HepG2 (cell line): ENCODE measurements at regions not wholly inside any gene's neighbourhood (a gene's known extent, or its start where the extent isn't known, plus 50 kb on each side); places are given as distances from the start of the nearest gene placed in this dataset.

Experiments
- FOSL1 ChIP-seq: sonication (generic); formaldehyde crosslinking; IDR thresholded peaks from 2 replicates; pipeline ENCODE4 v1.9.0; 2021; ENCODE audit warnings: missing genetic modification reagents, borderline replicate concordance
- LBX2 ChIP-seq: sonication (generic); formaldehyde crosslinking; IDR thresholded peaks from 2 replicates; pipeline ENCODE4 v1.5.0; 2020; ENCODE audit warnings: missing genetic modification reagents, mild to moderate bottlenecking, borderline replicate concordance
- MEF2D ChIP-seq: sonication (generic); formaldehyde crosslinking; IDR thresholded peaks from 2 replicates; pipeline ENCODE4 v1.5.1; 2020; ENCODE audit warnings: mild to moderate bottlenecking, missing genetic modification reagents
- SALL2 ChIP-seq: sonication (generic); formaldehyde crosslinking; IDR thresholded peaks from 2 replicates; pipeline ENCODE4 v1.8.1; 2023; ENCODE audit warnings: mild to moderate bottlenecking, missing genetic modification reagents, inconsistent platforms
- TARDBP ChIP-seq: sonication (generic); formaldehyde crosslinking; IDR thresholded peaks from 2 replicates; pipeline ENCODE4 v1.8.0; 2022; ENCODE audit warnings: mild to moderate bottlenecking, missing genetic modification reagents
- U2AF1 ChIP-seq: fragments of 200-400 bp; formaldehyde crosslinking; optimal IDR thresholded peaks from 2 replicates; pipeline ENCODE3; 2017; ENCODE audit warnings: mild to moderate bottlenecking, low read depth, low read length
- ZIK1 ChIP-seq: sonication (generic); formaldehyde crosslinking; IDR thresholded peaks from 2 replicates; pipeline ENCODE4 v1.5.0; 2020; ENCODE audit warnings: mild to moderate bottlenecking, low read depth, missing genetic modification reagents, borderline replicate concordance
- ZNF205 ChIP-seq: IDR thresholded peaks from 2 replicates; pipeline ENCODE4 v1.6.1; 2018; ENCODE audit warnings: missing biosample characterization, missing genetic modification reagents
- ZNF275 ChIP-seq: sonication (generic); formaldehyde crosslinking; IDR thresholded peaks from 2 replicates; pipeline ENCODE4 v1.8.0; 2022; ENCODE audit warnings: missing genetic modification reagents, mild to moderate bottlenecking, inconsistent platforms, borderline replicate concordance
- ZNF333 ChIP-seq: sonication (generic); formaldehyde crosslinking; IDR thresholded peaks from 2 replicates; pipeline ENCODE4 v1.4.0; 2020; ENCODE audit warnings: mild to moderate bottlenecking, missing genetic modification reagents, borderline replicate concordance
- ZNF343 ChIP-seq: sonication (generic); formaldehyde crosslinking; IDR thresholded peaks from 2 replicates; pipeline ENCODE4 v1.4.0; 2020; ENCODE audit warnings: mild to moderate bottlenecking, missing genetic modification reagents
- ZNF644 ChIP-seq: IDR thresholded peaks from 2 replicates; pipeline ENCODE4 v1.6.1; 2016; ENCODE audit warnings: low read depth
- ZNF747 ChIP-seq: sonication (generic); formaldehyde crosslinking; IDR thresholded peaks from 2 replicates; pipeline ENCODE4 v1.8.1; 2023; ENCODE audit warnings: missing genetic modification reagents, mild to moderate bottlenecking, borderline replicate concordance
- TF ChIP-seq, protein P1 (sequence below), 2 experiments: sonication (generic) in 1 of 2; formaldehyde crosslinking in 1 of 2; IDR thresholded peaks; 2 replicates each; pipeline versions ENCODE4 v1.6.1 to v1.9.0; 2014 to 2022; ENCODE audit warnings: antibody characterized with exemption in 1 of 2, borderline replicate concordance in 1 of 2, inconsistent platforms in 1 of 2, low read depth in 1 of 2, missing genetic modification reagents in 1 of 2
- TF ChIP-seq, protein P2 (sequence below): sonication (generic); formaldehyde crosslinking; IDR thresholded peaks from 2 replicates; pipeline ENCODE4 v1.4.0; 2020; ENCODE audit warnings: missing genetic modification reagents

- TF ChIP-seq, protein P1, sequence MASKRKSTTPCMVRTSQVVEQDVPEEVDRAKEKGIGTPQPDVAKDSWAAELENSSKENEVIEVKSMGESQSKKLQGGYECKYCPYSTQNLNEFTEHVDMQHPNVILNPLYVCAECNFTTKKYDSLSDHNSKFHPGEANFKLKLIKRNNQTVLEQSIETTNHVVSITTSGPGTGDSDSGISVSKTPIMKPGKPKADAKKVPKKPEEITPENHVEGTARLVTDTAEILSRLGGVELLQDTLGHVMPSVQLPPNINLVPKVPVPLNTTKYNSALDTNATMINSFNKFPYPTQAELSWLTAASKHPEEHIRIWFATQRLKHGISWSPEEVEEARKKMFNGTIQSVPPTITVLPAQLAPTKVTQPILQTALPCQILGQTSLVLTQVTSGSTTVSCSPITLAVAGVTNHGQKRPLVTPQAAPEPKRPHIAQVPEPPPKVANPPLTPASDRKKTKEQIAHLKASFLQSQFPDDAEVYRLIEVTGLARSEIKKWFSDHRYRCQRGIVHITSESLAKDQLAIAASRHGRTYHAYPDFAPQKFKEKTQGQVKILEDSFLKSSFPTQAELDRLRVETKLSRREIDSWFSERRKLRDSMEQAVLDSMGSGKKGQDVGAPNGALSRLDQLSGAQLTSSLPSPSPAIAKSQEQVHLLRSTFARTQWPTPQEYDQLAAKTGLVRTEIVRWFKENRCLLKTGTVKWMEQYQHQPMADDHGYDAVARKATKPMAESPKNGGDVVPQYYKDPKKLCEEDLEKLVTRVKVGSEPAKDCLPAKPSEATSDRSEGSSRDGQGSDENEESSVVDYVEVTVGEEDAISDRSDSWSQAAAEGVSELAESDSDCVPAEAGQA (IDR thresholded peaks at IDR 0.05; ENCODE audit: low read depth): no peak
- TF ChIP-seq, protein P1 (CRISPR knock-in tag; IDR thresholded peaks at IDR 0.05; ENCODE audit: borderline replicate concordance): no peak
- TF ChIP-seq ZNF333 (CRISPR knock-in tag): no peak
- no peak for TF ChIP-seq MEF2D (CRISPR knock-in tag)
- TF ChIP-seq U2AF1: no peak
- TF ChIP-seq SALL2 (CRISPR knock-in tag): no peak
- TF ChIP-seq TARDBP (CRISPR knock-in tag): 0 out of 2 replicates have a peak, but pooled peaks have one; percentile 30
- TF ChIP-seq ZNF205: no peak
- TF ChIP-seq, protein P2, sequence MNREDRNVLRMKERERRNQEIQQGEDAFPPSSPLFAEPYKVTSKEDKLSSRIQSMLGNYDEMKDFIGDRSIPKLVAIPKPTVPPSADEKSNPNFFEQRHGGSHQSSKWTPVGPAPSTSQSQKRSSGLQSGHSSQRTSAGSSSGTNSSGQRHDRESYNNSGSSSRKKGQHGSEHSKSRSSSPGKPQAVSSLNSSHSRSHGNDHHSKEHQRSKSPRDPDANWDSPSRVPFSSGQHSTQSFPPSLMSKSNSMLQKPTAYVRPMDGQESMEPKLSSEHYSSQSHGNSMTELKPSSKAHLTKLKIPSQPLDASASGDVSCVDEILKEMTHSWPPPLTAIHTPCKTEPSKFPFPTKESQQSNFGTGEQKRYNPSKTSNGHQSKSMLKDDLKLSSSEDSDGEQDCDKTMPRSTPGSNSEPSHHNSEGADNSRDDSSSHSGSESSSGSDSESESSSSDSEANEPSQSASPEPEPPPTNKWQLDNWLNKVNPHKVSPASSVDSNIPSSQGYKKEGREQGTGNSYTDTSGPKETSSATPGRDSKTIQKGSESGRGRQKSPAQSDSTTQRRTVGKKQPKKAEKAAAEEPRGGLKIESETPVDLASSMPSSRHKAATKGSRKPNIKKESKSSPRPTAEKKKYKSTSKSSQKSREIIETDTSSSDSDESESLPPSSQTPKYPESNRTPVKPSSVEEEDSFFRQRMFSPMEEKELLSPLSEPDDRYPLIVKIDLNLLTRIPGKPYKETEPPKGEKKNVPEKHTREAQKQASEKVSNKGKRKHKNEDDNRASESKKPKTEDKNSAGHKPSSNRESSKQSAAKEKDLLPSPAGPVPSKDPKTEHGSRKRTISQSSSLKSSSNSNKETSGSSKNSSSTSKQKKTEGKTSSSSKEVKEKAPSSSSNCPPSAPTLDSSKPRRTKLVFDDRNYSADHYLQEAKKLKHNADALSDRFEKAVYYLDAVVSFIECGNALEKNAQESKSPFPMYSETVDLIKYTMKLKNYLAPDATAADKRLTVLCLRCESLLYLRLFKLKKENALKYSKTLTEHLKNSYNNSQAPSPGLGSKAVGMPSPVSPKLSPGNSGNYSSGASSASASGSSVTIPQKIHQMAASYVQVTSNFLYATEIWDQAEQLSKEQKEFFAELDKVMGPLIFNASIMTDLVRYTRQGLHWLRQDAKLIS (CRISPR knock-in tag): no peak
- TF ChIP-seq ZIK1 (CRISPR knock-in tag): no peak
- TF ChIP-seq ZNF275: no peak
- TF ChIP-seq FOSL1 (CRISPR knock-in tag): no peak
- TF ChIP-seq ZNF343: peak; percentile 95
- TF ChIP-seq ZNF644 (CRISPR knock-in tag): peak; percentile 11; the same call in 1 of the 2 replicates
- TF ChIP-seq ZNF747 (CRISPR knock-in tag): no peak
- TF ChIP-seq LBX2 (CRISPR knock-in tag): no peak
Measured at GRCh38 chr1:48115835-48116234, 106.7 kb upstream of the SLC5A9 start (continued).
